ENCODE measurements at regions not wholly inside any gene's neighbourhood (a gene's known extent, or its start where the extent isn't known, plus 50 kb on each side); places are given as distances from the start of the nearest gene placed in this dataset.

DNA sequence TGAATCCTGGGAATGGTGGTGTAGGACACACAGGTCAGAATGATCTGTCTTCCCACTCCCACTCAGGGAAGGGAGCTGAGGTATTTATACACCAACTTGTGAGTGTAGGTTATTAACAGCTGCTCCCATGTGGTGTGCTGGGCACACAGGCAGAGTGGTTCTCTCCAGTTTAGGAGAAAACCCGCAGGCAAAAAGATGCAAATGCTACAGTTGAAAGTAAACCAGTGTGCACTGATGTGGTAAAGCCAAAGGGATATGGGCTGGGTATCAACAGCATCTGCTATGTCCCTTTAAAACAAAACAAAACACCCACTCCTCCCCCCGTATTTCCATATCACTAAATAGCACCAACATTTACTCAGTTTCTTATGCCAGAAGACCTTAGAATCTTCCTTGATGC lies 75.4 kb upstream of the SYT13 start:
- ATAC-seq = no peak
- Mint-ChIP-seq H3K4me3 (no peak overlapping the region), H3K27ac (no peak overlapping the region), H3K27me3 (ENCODE audit: low read depth) (peaks cover 8% of the 10 kb centered on the region; the same call in 1 of the 2 replicates), H3K36me3 (no peaks in the 10 kb centered on the region), H3K4me1 (peaks cover 2% of the 10 kb centered on the region; the same call in 1 of the 2 replicates), H3K9me3 (no peaks in the 10 kb centered on the region)
- ChIA-PET POLR2A (no interaction called here), CTCF (interaction anchor here (1.1 to 5.4 kb wide), 3 partner anchors 10 to 293 kb away, joined by 3 to 35 read pairs (median 7); no protein-coding TSS in a partner anchor)
- no peak for DNase-seq (ENCODE audit: low spot score)
- TF ChIP-seq CBFB (CRISPR knock-in tag; IDR thresholded peaks at IDR 0.05; ENCODE audit: low read depth) = no peak
- no peak for TF ChIP-seq ZNF317 (CRISPR knock-in tag; IDR thresholded peaks at IDR 0.05; ENCODE audit: borderline replicate concordance, low read depth)
- TF ChIP-seq, protein P1, sequence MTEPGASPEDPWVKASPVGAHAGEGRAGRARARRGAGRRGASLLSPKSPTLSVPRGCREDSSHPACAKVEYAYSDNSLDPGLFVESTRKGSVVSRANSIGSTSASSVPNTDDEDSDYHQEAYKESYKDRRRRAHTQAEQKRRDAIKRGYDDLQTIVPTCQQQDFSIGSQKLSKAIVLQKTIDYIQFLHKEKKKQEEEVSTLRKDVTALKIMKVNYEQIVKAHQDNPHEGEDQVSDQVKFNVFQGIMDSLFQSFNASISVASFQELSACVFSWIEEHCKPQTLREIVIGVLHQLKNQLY (CRISPR knock-in tag; IDR thresholded peaks at IDR 0.05) = no peak
- TF ChIP-seq, protein P2, sequence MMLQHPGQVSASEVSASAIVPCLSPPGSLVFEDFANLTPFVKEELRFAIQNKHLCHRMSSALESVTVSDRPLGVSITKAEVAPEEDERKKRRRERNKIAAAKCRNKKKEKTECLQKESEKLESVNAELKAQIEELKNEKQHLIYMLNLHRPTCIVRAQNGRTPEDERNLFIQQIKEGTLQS (CRISPR knock-in tag; conservative IDR thresholded peaks at IDR 0.05) = no peak
- no peak for TF ChIP-seq ZNF121 (CRISPR knock-in tag; IDR thresholded peaks at IDR 0.05)
- TF ChIP-seq ETV6 (CRISPR knock-in tag; IDR thresholded peaks at IDR 0.05) = no peak
- TF ChIP-seq, protein P3, sequence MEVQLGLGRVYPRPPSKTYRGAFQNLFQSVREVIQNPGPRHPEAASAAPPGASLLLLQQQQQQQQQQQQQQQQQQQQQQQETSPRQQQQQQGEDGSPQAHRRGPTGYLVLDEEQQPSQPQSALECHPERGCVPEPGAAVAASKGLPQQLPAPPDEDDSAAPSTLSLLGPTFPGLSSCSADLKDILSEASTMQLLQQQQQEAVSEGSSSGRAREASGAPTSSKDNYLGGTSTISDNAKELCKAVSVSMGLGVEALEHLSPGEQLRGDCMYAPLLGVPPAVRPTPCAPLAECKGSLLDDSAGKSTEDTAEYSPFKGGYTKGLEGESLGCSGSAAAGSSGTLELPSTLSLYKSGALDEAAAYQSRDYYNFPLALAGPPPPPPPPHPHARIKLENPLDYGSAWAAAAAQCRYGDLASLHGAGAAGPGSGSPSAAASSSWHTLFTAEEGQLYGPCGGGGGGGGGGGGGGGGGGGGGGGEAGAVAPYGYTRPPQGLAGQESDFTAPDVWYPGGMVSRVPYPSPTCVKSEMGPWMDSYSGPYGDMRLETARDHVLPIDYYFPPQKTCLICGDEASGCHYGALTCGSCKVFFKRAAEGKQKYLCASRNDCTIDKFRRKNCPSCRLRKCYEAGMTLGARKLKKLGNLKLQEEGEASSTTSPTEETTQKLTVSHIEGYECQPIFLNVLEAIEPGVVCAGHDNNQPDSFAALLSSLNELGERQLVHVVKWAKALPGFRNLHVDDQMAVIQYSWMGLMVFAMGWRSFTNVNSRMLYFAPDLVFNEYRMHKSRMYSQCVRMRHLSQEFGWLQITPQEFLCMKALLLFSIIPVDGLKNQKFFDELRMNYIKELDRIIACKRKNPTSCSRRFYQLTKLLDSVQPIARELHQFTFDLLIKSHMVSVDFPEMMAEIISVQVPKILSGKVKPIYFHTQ (CRISPR knock-in tag; IDR thresholded peaks at IDR 0.05) = no peak

DNA sequence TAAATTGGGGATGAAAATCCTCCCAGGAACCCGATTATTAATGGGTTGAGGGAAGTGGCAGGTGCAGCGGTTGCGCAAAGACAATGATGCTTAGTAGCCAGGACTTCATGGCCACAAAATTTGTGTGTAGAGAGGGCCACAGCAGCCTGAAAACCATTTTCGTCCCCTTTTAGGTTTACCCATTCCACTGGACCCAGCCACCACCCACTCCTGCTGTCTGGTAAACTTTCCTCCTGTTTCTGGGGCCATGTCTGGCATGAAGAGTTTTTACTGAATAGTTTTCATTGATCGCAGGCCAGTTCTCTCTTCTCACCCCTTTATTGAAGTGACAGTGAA lies 69.5 kb upstream of the SYT13 start:
- H3K27ac Mint-ChIP-seq = no peak overlapping the region
- H3K27me3 Mint-ChIP-seq (ENCODE audit: low read depth) = peaks cover 9% of the 10 kb centered on the region; the same call in 1 of the 2 replicates
- ATAC-seq (no peak), DNase-seq (ENCODE audit: low spot score) (no peak)
- H3K36me3 Mint-ChIP-seq = no peaks in the 10 kb centered on the region
- no peaks in the 10 kb centered on the region for H3K9me3 Mint-ChIP-seq
- peaks cover 42% of the 10 kb centered on the region for H3K4me1 Mint-ChIP-seq
- CTCF ChIA-PET = interaction anchor here (1.0 to 3.2 kb wide), 4 partner anchors 15 to 416 kb away, joined by 4 to 14 read pairs (median 10); no protein-coding TSS in a partner anchor
- POLR2A ChIA-PET = no interaction called here
- H3K4me3 Mint-ChIP-seq = peak overlapping the region; percentile 71
- TF ChIP-seq, protein P4, sequence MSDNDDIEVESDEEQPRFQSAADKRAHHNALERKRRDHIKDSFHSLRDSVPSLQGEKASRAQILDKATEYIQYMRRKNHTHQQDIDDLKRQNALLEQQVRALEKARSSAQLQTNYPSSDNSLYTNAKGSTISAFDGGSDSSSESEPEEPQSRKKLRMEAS (CRISPR knock-in tag; IDR thresholded peaks at IDR 0.05) = no peak
- TF ChIP-seq, protein P5, sequence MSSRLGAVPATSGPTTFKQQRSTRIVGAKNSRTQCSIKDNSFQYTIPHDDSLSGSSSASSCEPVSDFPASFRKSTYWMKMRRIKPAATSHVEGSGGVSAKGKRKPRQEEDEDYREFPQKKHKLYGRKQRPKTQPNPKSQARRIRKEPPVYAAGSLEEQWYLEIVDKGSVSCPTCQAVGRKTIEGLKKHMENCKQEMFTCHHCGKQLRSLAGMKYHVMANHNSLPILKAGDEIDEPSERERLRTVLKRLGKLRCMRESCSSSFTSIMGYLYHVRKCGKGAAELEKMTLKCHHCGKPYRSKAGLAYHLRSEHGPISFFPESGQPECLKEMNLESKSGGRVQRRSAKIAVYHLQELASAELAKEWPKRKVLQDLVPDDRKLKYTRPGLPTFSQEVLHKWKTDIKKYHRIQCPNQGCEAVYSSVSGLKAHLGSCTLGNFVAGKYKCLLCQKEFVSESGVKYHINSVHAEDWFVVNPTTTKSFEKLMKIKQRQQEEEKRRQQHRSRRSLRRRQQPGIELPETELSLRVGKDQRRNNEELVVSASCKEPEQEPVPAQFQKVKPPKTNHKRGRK (CRISPR knock-in tag; IDR thresholded peaks at IDR 0.05; ENCODE audit: borderline replicate concordance) = no peak
- TF ChIP-seq, protein P1 (CRISPR knock-in tag; IDR thresholded peaks at IDR 0.05) = no peak
- TF ChIP-seq ZNF423 (CRISPR knock-in tag; IDR thresholded peaks at IDR 0.05) (no peak), NFATC4 (CRISPR knock-in tag; IDR thresholded peaks at IDR 0.05) (no peak), RORB (CRISPR knock-in tag; IDR thresholded peaks at IDR 0.05) (no peak), NR1H2 (CRISPR knock-in tag; IDR thresholded peaks at IDR 0.05) (no peak), ETV6 (CRISPR knock-in tag; IDR thresholded peaks at IDR 0.05) (no peak), PRRX2 (CRISPR knock-in tag; IDR thresholded peaks at IDR 0.05) (no peak), JAZF1 (CRISPR knock-in tag; IDR thresholded peaks at IDR 0.05) (no peak), NFE2L1 (CRISPR knock-in tag; IDR thresholded peaks at IDR 0.05) (no peak), TCF7 (CRISPR knock-in tag; IDR thresholded peaks at IDR 0.05; ENCODE audit: low read depth) (no peak)
- TF ChIP-seq, protein P6, sequence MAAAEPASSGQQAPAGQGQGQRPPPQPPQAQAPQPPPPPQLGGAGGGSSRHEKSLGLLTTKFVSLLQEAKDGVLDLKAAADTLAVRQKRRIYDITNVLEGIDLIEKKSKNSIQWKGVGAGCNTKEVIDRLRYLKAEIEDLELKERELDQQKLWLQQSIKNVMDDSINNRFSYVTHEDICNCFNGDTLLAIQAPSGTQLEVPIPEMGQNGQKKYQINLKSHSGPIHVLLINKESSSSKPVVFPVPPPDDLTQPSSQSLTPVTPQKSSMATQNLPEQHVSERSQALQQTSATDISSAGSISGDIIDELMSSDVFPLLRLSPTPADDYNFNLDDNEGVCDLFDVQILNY (CRISPR knock-in tag; IDR thresholded peaks at IDR 0.05) = no peak
- TF ChIP-seq, protein P7, sequence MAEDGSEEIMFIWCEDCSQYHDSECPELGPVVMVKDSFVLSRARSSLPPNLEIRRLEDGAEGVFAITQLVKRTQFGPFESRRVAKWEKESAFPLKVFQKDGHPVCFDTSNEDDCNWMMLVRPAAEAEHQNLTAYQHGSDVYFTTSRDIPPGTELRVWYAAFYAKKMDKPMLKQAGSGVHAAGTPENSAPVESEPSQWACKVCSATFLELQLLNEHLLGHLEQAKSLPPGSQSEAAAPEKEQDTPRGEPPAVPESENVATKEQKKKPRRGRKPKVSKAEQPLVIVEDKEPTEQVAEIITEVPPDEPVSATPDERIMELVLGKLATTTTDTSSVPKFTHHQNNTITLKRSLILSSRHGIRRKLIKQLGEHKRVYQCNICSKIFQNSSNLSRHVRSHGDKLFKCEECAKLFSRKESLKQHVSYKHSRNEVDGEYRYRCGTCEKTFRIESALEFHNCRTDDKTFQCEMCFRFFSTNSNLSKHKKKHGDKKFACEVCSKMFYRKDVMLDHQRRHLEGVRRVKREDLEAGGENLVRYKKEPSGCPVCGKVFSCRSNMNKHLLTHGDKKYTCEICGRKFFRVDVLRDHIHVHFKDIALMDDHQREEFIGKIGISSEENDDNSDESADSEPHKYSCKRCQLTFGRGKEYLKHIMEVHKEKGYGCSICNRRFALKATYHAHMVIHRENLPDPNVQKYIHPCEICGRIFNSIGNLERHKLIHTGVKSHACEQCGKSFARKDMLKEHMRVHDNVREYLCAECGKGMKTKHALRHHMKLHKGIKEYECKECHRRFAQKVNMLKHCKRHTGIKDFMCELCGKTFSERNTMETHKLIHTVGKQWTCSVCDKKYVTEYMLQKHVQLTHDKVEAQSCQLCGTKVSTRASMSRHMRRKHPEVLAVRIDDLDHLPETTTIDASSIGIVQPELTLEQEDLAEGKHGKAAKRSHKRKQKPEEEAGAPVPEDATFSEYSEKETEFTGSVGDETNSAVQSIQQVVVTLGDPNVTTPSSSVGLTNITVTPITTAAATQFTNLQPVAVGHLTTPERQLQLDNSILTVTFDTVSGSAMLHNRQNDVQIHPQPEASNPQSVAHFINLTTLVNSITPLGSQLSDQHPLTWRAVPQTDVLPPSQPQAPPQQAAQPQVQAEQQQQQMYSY (CRISPR knock-in tag; IDR thresholded peaks at IDR 0.05) = no peak
- TF ChIP-seq, protein P8, sequence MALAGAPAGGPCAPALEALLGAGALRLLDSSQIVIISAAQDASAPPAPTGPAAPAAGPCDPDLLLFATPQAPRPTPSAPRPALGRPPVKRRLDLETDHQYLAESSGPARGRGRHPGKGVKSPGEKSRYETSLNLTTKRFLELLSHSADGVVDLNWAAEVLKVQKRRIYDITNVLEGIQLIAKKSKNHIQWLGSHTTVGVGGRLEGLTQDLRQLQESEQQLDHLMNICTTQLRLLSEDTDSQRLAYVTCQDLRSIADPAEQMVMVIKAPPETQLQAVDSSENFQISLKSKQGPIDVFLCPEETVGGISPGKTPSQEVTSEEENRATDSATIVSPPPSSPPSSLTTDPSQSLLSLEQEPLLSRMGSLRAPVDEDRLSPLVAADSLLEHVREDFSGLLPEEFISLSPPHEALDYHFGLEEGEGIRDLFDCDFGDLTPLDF (CRISPR knock-in tag; IDR thresholded peaks at IDR 0.05) = no peak
- TF ChIP-seq, protein P9, sequence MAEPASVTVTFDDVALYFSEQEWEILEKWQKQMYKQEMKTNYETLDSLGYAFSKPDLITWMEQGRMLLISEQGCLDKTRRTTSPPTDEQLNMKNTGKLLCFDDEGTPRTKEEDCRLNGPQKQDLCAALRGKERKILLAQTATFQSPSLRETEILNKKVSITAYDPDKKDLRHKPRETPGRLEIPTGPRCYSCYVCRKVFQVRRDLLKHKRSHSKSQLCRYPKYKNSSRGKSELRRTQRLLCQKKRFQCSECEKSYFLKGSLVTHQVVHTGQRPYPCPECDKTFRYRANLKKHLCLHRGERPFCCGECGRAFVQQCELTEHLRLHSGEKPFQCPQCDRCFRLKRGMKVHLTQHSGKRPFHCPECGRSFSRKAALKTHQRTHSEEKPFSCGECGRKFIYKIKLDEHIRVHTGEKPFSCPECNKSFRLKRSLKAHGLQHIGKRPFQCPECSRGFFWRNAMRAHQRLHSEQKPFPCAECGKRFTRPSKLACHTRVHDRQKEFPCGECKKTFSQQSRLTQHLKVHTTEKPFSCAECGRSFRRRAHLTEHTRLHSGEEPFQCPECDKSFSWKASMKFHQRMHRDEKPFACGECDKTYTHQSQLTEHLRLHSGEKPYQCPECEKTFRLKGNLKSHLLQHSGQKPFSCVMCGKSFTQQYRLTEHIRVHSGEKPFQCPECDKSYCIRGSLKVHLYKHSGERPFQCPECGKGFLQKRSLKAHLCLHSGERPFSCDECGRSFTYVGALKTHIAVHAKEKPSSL (CRISPR knock-in tag; conservative IDR thresholded peaks at IDR 0.05) = no peak
